ENCODE measurements at regions not wholly inside any gene's neighbourhood (a gene's known extent, or its start where the extent isn't known, plus 50 kb on each side); places are given as distances from the start of the nearest gene placed in this dataset.

DNA sequence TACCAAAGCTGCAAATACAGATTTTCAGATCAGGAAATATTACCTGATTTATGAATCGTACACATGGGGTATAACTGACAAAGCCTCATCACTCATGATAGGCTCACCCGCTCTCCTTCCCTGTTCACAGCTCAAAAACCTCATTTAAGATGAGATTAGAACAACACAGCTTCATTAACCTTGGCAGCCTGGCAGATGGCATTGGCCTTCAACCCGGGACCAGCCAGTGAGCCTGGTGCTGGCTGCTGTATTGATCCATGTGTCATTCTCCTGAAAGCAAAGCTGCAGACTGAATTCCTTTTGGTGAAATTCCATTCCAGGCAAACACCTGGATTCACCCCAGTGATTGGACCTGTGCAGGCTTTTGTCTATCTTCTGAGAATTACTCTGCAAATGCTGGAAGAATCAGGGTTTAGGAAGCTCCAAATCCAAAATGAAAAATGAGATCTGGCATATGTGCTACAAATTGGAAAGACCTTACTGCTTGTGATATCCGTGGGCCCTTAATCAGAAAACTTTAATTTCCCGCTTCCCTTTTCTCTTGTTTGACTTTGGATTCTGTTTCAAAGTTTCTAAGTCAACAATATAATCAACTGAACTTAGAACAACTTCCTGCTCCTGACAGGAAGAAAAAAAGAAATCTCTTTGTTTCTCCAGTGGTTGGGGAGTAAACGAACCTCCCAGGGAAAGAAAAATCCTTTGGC is 189.1 kb upstream of the KBTBD8 start:
- intact Hi-C loops (cut with micrococcal nuclease): no loop called here
- no peaks in the 10 kb centered on the region for H4K20me1 ChIP-seq (replicated peaks; ENCODE audit: control insufficient read depth, extremely low read depth, insufficient read depth, low read length)
- BruUV-seq (replicated peaks): no TSS peak
- no peak for FAIRE-seq
- H3K4me3 ChIP-seq (replicated peaks in 1 of 3; ENCODE audit: insufficient read depth in 1 of 3, low read depth in 1 of 3, low read length in 3 of 3): no peak overlapping the region
- no peaks in the 10 kb centered on the region for H3K27me3 ChIP-seq (ENCODE audit: control insufficient read depth in 2 of 2, insufficient read depth in 2 of 2, low read length in 2 of 2)
- H3K27ac ChIP-seq (ENCODE audit: insufficient read depth, low read depth, low read length): no peak overlapping the region
- H2AFZ ChIP-seq (ENCODE audit: low read depth, low read length): no peak overlapping the region
- H3K9ac ChIP-seq (replicated peaks; ENCODE audit: extremely low read depth, insufficient read depth, low read length): no peak overlapping the region
- TF ChIP-seq EZH2 (IDR thresholded peaks at IDR 0.05; ENCODE audit: borderline replicate concordance, low read depth, low read length, severe bottlenecking): no peak
- no peaks in the 10 kb centered on the region for H3K79me2 ChIP-seq (ENCODE audit: control insufficient read depth, insufficient read depth, low read length)
- H3K4me1 ChIP-seq (ENCODE audit: control insufficient read depth, extremely low read depth, insufficient read depth, low read length): peaks cover 3% of the 10 kb centered on the region
- DNase-seq (ENCODE audit: low read depth, low spot score): peak; percentile 9
- H3K36me3 ChIP-seq (ENCODE audit: control insufficient read depth in 2 of 2, extremely low read depth in 1 of 2, insufficient read depth in 2 of 2, low read length in 2 of 2): no peaks in the 10 kb centered on the region
- dilution Hi-C loops (cut with MboI; ENCODE audit: extremely low pct_ligation_motif_present, low sequenced_read_pairs): loop anchor here (25.0 kb wide), 1 partner anchor 422 kb away; no protein-coding TSS in a partner anchor
- ChIA-PET CTCF (interaction anchor here (1.0 to 2.7 kb wide), 3 partner anchors 13 to 555 kb away, joined by 3 to 15 read pairs (median 6); no protein-coding TSS in a partner anchor), POLR2A (no interaction called here)
- no peaks in the 10 kb centered on the region for H3K9me3 ChIP-seq (replicated peaks; ENCODE audit: control insufficient read depth, insufficient read depth, low read length)
- no peaks in the 10 kb centered on the region for H3K9me1 ChIP-seq (replicated peaks; ENCODE audit: control insufficient read depth, extremely low read depth, insufficient read depth, low read length)
- no peak overlapping the region for H3K4me2 ChIP-seq (ENCODE audit: insufficient read depth, low read length)

GRCh38 chr3:66809595-66809958 is 188.5 kb upstream of the KBTBD8 start:
- intact Hi-C loops (cut with micrococcal nuclease) (no loop called here), dilution Hi-C loops (cut with MboI; ENCODE audit: extremely low pct_ligation_motif_present, low sequenced_read_pairs) (loop anchor here (25.0 kb wide), 1 partner anchor 422 kb away; no protein-coding TSS in a partner anchor)
- BruUV-seq (replicated peaks): no TSS peak
- FAIRE-seq (no peak), DNase-seq (ENCODE audit: low read depth, low spot score) (peak; percentile 10)
- Histone ChIP-seq H3K9ac (replicated peaks; ENCODE audit: extremely low read depth, insufficient read depth, low read length) (no peak overlapping the region), H3K9me1 (replicated peaks; ENCODE audit: control insufficient read depth, extremely low read depth, insufficient read depth, low read length) (no peaks in the 10 kb centered on the region), H3K79me2 (ENCODE audit: control insufficient read depth, insufficient read depth, low read length) (no peaks in the 10 kb centered on the region), H3K27ac (ENCODE audit: insufficient read depth, low read depth, low read length) (no peak overlapping the region), H3K27me3 (ENCODE audit: control insufficient read depth in 2 of 2, insufficient read depth in 2 of 2, low read length in 2 of 2) (no peaks in the 10 kb centered on the region), H4K20me1 (replicated peaks; ENCODE audit: control insufficient read depth, extremely low read depth, insufficient read depth, low read length) (no peaks in the 10 kb centered on the region), H3K9me3 (replicated peaks; ENCODE audit: control insufficient read depth, insufficient read depth, low read length) (no peaks in the 10 kb centered on the region), H3K4me2 (ENCODE audit: insufficient read depth, low read length) (no peak overlapping the region), H3K36me3 (ENCODE audit: control insufficient read depth in 2 of 2, extremely low read depth in 1 of 2, insufficient read depth in 2 of 2, low read length in 2 of 2) (no peaks in the 10 kb centered on the region), H2AFZ (ENCODE audit: low read depth, low read length) (peak overlapping the region; percentile 31), H3K4me1 (ENCODE audit: control insufficient read depth, extremely low read depth, insufficient read depth, low read length) (no peaks in the 10 kb centered on the region), H3K4me3 (replicated peaks in 1 of 3; ENCODE audit: insufficient read depth in 1 of 3, low read depth in 1 of 3, low read length in 3 of 3) (no peak overlapping the region)
- TF ChIP-seq GATA2 (IDR thresholded peaks at IDR 0.05; ENCODE audit: insufficient read depth, insufficient read length, low read depth, low read length) (no peak), EZH2 (IDR thresholded peaks at IDR 0.05; ENCODE audit: borderline replicate concordance, low read depth, low read length, severe bottlenecking) (no peak), MYC (IDR thresholded peaks at IDR 0.05; ENCODE audit: low read depth, low read length) (no peak), JUN (IDR thresholded peaks at IDR 0.05; ENCODE audit: borderline replicate concordance, insufficient read depth, insufficient read length, low read depth) (no peak)
- ChIA-PET CTCF (interaction anchor here (1.0 to 2.7 kb wide), 5 partner anchors 12 to 555 kb away, joined by 3 to 15 read pairs (median 6); no protein-coding TSS in a partner anchor), POLR2A (no interaction called here)

Data from endothelial cell of umbilical vein (primary cell).